HG02943 (cell line): ENCODE measurements at regions not wholly inside any gene's neighbourhood (a gene's known extent, or its start where the extent isn't known, plus 50 kb on each side); places are given as distances from the start of the nearest gene placed in this dataset.
"Not testable (repeated sequence)": the region's sequence is repeated elsewhere in the genome, so short reads cannot be mapped to it uniquely, and the experiment has no call there.

Experiments
- ATAC-seq: cut with Tn5 transposase; IDR thresholded peaks from one replicate; pipeline ENCODE4 v1.9.1; 2021; ENCODE audit warnings: mild to moderate bottlenecking, low read depth, moderate library complexity; ENCODE audit not compliant: unreplicated experiment

- ATAC-seq, result no peak
These were observed 107.2 kb upstream of the ECI2 start for GRCh38 chr6:4242601-4243000.

DNA sequence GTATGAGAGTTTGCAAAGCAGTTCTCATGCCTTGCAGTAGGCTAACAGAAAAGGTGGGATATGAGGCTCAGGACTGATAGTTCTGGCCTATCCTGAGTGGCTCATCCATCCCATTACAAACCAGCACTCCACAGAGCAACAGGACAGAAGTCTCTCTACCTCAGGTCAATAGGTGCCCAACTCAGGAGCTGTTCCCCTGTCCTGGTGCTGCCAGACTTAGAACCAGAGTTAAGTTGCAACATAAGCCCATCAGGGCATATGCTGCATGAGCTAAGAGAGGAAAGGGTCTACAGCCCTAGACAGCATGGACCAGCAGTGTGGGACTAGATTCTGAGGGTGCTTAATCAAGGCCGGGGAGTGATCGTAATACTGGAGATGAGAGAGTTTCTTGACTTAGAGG, 104.8 kb upstream of the ECI2 start:
- ATAC-seq, result no peak

GRCh38 chr6:4225161-4225872, 89.9 kb upstream of the ECI2 start:
- ATAC-seq, result no peak

- no peak for ATAC-seq
These were observed 88.9 kb upstream of the ECI2 start for GRCh38 chr6:4224067-4224978.

DNA sequence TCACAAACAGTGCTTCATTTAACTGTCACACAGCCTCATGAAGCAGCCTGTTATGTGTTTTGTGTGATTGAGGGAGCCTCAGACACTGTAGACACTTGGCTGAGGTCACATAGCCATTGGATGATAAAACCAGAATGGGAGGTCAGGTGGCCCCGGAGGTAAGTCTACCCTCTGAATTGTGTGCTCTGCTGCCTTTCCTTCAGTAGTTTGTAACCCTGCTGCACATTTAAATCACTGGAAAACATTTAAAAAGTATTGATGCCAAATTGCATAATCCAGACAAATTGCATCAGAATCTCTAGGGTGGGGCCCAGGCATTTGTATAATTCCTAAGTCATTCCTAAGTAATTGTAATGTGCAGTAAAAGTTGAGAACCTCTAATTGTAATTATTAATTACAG, 85.2 kb upstream of the ECI2 start:
- no peak for ATAC-seq

- not testable (repeated sequence) for ATAC-seq
These were observed 83.4 kb upstream of the ECI2 start for GRCh38 chr6:4218619-4219317.

DNA sequence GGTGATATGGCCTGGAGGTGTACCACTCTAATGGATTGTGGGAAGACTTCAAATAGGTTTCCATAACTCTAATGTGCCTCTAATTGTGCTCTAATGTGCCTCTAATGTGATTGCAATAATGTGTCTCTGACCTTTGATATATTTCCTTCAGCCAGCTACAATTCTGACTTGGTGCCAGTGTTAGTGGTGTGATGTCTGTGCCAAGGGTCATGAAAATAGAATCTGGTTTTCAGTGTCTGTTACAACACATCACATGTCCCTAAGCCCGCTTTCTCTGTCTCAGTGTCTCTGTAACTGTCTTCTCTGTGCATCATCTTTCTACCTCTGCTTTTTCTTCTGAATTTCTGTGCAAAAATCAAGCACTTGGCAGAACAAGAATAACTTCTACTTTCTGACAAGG, 77.2 kb upstream of the ECI2 start:
- no peak for ATAC-seq

DNA sequence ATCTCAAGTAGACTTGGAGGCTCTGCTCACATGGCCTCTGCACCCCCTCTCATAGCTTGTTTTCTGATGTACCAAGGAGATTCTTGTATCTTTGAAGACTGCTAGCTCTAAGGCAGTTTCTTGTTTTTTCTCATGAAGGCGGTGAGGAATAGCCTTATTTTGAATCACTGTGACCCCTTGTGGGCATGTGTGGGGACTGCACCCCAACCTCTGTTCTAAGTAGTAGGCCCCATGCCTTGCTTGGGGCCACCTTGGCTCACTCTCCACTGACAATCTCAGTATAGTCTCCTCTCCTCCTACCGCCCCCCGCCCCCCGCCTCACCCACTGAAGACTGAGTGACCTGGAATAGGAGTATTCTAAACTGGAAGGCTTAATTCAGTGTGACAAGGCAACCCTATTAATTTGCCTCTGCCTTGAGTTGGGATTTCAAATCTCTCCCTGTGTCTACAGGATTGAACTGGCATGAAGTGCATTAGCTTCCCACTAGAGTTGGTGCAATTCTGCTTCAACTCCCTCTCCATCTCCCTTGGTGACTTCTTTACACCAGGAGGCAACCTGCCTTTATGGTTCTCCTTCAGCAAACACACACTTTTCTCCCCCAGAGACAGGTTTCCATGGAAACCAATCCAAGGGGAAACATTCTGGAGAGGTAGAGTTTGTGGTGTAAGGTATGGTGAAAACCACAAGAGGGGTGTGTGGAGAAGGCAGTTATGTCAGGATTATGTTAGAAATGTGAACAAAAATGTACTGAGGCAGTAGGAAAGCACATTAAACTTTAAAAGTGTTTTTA, 75.4 kb upstream of the ECI2 start:
- ATAC-seq, result no peak

DNA sequence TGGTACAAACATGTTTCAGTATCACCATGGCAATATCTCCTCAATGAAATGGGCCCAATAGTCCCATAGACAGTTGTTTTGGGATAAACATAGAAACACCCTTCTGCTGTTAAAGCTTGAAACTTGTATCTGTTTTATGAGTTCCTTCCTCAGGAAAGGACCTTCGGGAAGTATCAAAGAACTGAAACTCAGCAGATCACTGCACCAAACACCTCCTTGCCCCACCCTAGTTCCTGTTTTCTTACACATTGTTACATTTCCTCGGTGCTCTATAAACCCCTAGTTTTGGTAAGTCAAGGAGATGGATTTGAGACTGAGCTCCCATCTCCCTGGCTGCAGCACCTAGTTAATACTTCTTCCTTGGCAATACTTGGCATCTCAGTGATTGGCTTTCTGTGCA, 73.8 kb upstream of the ECI2 start:
- ATAC-seq, result no peak

DNA sequence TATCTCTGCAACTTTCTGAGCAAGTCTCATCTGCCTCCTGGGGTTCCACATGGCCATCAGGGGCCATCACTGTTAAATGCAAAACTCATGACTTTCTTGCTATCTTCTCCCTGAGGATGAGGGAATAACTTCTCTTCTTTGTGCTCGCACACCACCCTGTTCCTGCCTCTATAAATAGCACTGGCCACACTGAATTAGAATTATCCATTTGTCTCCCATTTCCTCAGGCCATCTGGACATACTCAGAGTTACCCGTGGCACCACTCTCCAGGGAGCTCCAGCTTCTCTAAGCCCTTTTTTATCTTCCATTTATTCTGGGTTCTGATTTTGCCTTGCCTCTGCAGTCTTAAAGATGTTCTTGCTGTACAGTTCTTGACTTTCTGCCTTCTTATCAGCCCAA, 72.8 kb upstream of the ECI2 start:
- no peak for ATAC-seq

DNA sequence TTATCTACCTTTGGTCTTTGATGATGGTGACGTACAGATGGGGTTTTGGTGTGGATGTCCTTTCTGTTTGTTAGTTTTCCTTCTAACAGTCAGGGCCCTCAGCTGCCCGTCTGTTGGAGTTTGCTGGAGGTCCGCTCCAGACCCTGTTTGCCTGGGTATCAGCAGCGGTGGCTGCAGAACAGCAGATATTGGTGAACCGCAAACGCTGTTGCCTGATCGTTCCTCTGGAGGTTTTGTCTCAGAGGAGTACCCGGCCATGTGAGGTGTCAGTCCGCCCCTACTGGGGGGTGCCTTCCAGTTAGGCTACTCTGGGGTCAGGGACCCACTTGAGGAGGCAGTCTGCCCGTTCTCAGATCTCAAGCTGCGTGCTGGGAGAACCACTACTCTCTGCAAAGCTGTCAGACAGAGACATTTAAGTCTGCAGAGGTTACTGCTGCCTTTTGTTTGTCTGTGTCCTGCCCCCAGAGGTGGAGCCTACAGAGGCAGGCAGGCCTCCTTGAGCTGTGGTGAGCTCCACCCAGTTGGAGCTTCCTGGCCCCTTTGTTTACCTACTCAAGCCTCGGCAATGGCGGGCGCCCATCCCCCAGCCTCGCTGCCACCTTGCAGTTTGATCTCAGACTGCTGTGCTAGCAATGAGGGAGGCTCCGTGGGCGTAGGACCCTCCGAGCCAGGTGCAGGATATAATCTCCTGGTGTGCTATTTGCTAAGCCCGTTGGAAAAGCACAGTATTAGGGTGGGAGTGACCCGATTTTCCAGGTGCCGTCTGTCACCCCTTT, 68.5 kb upstream of the ECI2 start:
- ATAC-seq, result not testable (repeated sequence)

DNA sequence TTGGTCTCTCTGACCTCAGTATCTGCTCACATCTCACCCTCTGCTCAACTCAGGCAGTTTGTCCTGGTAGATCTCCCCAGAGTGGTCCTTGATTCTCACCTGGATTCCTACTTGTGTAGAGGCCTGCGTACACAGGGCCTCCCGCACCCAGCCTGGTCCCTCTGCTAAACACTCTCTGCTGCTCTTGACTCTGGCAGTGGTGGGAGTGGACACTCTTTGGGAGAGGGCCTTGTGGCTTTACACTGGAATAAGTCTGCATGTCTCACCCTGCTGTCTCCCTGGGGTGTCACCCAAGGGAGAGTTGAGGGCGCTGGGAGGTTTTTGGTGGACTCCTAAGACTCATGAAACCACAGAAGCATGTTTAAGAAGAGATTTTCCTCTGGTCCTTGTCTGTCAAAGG, 57.3 kb upstream of the ECI2 start:
- ATAC-seq, result no peak

DNA sequence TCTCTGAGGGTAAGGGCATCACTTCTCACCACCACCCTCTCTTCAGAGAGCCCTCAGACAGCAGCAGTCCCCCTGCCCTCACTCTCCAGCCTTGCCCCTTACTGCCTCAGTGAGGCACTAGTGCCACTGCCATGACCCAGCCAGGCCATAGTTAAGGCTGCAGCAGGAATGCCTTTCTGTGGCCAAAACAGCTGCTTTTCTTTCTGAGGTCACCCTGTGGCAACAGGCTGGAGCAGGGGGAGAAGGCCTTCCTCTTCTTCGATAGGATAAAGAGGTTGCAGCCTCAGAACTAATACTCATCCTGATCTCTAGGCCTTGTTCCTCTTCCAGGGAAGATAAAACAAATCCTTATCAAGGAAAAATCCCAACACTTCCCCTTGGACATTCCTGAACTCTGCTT, 56.8 kb upstream of the ECI2 start:
- ATAC-seq, result no peak

DNA sequence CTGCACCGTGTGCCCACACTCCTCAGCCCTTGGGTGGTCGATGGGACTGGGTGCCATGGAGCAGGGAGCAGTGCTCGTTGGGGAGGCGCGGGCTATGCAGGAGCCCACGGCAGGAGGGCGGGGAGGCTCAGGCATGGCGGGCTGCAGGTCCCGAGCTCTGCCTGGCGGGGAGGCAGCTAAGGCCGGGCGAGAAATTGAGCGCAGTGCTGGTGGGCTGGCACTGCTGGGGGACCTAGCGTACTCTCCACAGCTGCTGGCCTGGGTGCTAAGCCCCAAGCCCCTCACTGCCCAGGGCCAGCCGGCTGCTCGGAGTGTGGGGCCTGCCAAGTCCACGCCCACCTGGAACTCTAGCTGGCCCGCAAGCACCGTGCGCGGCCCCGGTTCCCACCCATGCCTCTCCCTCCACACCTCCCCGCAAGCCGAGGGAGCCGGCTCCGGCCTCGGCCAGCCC, 55.9 kb upstream of the ECI2 start:
- ATAC-seq, result no peak

GRCh38 chr6:4189249-4189648, 53.9 kb upstream of the ECI2 start:
- ATAC-seq, result no peak

DNA sequence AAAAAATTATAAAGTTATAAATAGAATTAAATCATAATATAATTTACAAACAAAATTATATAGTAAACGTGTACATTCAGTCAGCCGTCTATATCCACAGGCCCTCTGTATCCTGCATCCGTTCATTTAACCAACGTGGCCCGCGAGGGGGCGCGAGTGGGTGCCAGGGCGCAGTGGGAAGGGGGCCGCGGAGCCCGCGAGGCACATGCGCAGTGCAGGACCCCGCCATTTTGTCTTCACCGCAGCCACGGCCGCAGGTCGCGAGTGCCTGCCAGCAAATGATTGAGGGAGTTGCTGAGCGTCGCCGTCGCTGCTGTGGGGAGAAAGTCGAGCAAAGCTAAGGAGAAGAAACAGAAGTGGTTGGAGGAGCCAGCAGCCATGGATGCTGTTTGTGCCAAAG, 53.4 kb upstream of the ECI2 start:
- no peak for ATAC-seq

DNA sequence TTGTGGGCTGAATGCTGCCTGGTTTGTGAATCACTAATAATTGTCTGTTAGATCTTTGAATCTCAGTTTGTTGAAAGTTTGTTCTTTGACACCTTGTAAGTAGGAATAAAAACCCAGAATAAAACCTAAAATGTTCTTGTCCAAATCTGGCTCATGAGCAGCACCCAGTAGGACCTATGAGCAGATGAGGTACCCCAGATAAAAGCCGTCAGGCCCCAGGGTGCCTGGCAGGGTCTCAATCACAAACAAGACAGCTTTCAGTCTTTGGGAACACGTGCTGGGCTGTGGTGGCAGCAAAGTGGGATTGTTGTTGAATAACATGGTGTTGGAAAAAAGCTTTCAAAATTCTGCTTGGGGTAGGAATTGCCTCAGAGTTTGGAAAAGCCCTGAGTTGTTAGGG, 52.1 kb upstream of the ECI2 start:
- no peak for ATAC-seq

GRCh38 chr6:4186385-4186784, 51.0 kb upstream of the ECI2 start:
- ATAC-seq, result no peak

GRCh38 chr6:4185846-4186245, 50.5 kb upstream of the ECI2 start:
- no peak for ATAC-seq

GRCh38 chr6:4185419-4185818, 50.0 kb upstream of the ECI2 start:
- ATAC-seq, result no peak
